ENCODE measurements at regions not wholly inside any gene's neighbourhood (a gene's known extent, or its start where the extent isn't known, plus 50 kb on each side); places are given as distances from the start of the nearest gene placed in this dataset.

- DNase-seq: no peak
Measured at GRCh38 chr2:51695531-51695930, 663.6 kb upstream of the NRXN1 start.

GRCh38 chr2:51693640-51694039 is 661.7 kb upstream of the NRXN1 start:
- no peak for DNase-seq

- DNase-seq: no peak
Measured at GRCh38 chr2:51681854-51682253, 649.9 kb upstream of the NRXN1 start.

GRCh38 chr2:51673628-51674027 is 641.7 kb upstream of the NRXN1 start:
- no peak for DNase-seq

- no peak for DNase-seq
Measured at GRCh38 chr2:51667679-51668078, 635.7 kb upstream of the NRXN1 start.

- DNase-seq: no peak
Measured at GRCh38 chr2:51662187-51662586, 630.3 kb upstream of the NRXN1 start.

GRCh38 chr2:51657849-51658248 is 625.9 kb upstream of the NRXN1 start:
- DNase-seq: no peak

- no peak for DNase-seq
Measured at GRCh38 chr2:51650769-51651168, 618.8 kb upstream of the NRXN1 start.

- DNase-seq: no peak
Measured at GRCh38 chr2:51649366-51649765, 617.4 kb upstream of the NRXN1 start.

- DNase-seq: no peak
Measured at GRCh38 chr2:51638811-51639210, 606.9 kb upstream of the NRXN1 start.

GRCh38 chr2:51633073-51633472 is 601.1 kb upstream of the NRXN1 start:
- no peak for DNase-seq

GRCh38 chr2:51629406-51629805 is 597.5 kb upstream of the NRXN1 start:
- no peak for DNase-seq

GRCh38 chr2:51628917-51629316 is 597.0 kb upstream of the NRXN1 start:
- no peak for DNase-seq

- DNase-seq: no peak
Measured at GRCh38 chr2:51624995-51625394, 593.1 kb upstream of the NRXN1 start.

- DNase-seq: no peak
Measured at GRCh38 chr2:51620796-51621195, 588.9 kb upstream of the NRXN1 start.

GRCh38 chr2:51619961-51620360 is 588.0 kb upstream of the NRXN1 start:
- DNase-seq: no peak

- DNase-seq: no peak
Measured at GRCh38 chr2:51612387-51612786, 580.5 kb upstream of the NRXN1 start.

- no peak for DNase-seq
Measured at GRCh38 chr2:51601706-51602105, 569.8 kb upstream of the NRXN1 start.

- DNase-seq: no peak
Measured at GRCh38 chr2:51597086-51597485, 565.2 kb upstream of the NRXN1 start.

GRCh38 chr2:51595836-51596235 is 563.9 kb upstream of the NRXN1 start:
- no peak for DNase-seq

GRCh38 chr2:51581636-51582267 is 549.8 kb upstream of the NRXN1 start:
- DNase-seq: no peak

- DNase-seq: no peak
Measured at GRCh38 chr2:51579412-51579811, 547.5 kb upstream of the NRXN1 start.

- no peak for DNase-seq
Measured at GRCh38 chr2:51575181-51575580, 543.2 kb upstream of the NRXN1 start.

GRCh38 chr2:51559026-51559425 is 527.1 kb upstream of the NRXN1 start:
- DNase-seq: no peak

GRCh38 chr2:51553476-51553875 is 521.5 kb upstream of the NRXN1 start:
- DNase-seq: no peak

- DNase-seq: no peak
Measured at GRCh38 chr2:51535763-51536162, 503.8 kb upstream of the NRXN1 start.

All from right hindlimb (tissue), 1 donor.